CD14-positive monocyte (primary cell): ENCODE measurements at regions not wholly inside any gene's neighbourhood (a gene's known extent, or its start where the extent isn't known, plus 50 kb on each side); places are given as distances from the start of the nearest gene placed in this dataset.

ENCODE experiments used
- DNase-seq, 3 donors: peaks; one replicate each; pipeline ENCODE4 v3.0.0-alpha.2; 2011 to 2022
- H2AFZ ChIP-seq: 2 replicates; pipeline ENCODE4 v1.6.0; 2012; ENCODE audit warnings: mild to moderate bottlenecking, low read depth, low read length, inconsistent platforms; ENCODE audit not compliant: insufficient read depth, poor library complexity, severe bottlenecking
- H3K27ac ChIP-seq, 2 donors: 1 replicate in 1 of 2; 2 replicates in 1 of 2; pipeline ENCODE4 v1.5.1; 2012 to 2013; ENCODE audit warnings: low read length in 2 of 2, control low read depth in 1 of 2, inconsistent platforms in 1 of 2, low read depth in 1 of 2, mild to moderate bottlenecking in 1 of 2
- H3K27me3 ChIP-seq, 2 donors: one replicate each; pipeline versions ENCODE4 v1.6.0 to v1.6.1; 2011 to 2013; ENCODE audit warnings: low read length in 2 of 2; ENCODE audit not compliant: control insufficient read depth in 2 of 2, insufficient read depth in 2 of 2
- H3K36me3 ChIP-seq, 2 donors: replicated peaks in 1 of 2; 1 replicate in 1 of 2; 2 replicates in 1 of 2; pipeline versions ENCODE4 v1.5.1 to v1.6.1; 2012 to 2013; ENCODE audit warnings: low read length in 2 of 2, control low read depth in 1 of 2, inconsistent platforms in 1 of 2, mild to moderate bottlenecking in 1 of 2; ENCODE audit not compliant: insufficient read depth in 2 of 2, control insufficient read depth in 1 of 2
- H3K4me1 ChIP-seq, 2 donors: 1 replicate in 1 of 2; 2 replicates in 1 of 2; pipeline versions ENCODE4 v1.5.1 to v1.6.1; 2012 to 2013; ENCODE audit warnings: low read length in 2 of 2, control low read depth in 1 of 2, inconsistent platforms in 1 of 2, mild to moderate bottlenecking in 1 of 2, moderate library complexity in 1 of 2; ENCODE audit not compliant: insufficient read depth in 2 of 2, control insufficient read depth in 1 of 2
- H3K4me2 ChIP-seq: replicated peaks from 2 replicates; pipeline ENCODE3; 2012; ENCODE audit warnings: low read length, moderate library complexity, mild to moderate bottlenecking; ENCODE audit not compliant: poor library complexity, severe bottlenecking; ENCODE audit errors: extremely low read depth
- H3K4me3 ChIP-seq, 3 experiments: fragments of 200-600 bp in 1 of 3; sonication (generic) in 1 of 3; replicated peaks in 1 of 3; 1 replicate in 2 of 3; 2 replicates in 1 of 3; pipeline ENCODE4 v1.5.1; 2011 to 2013; ENCODE audit warnings: low read length in 3 of 3, mild to moderate bottlenecking in 3 of 3, control low read depth in 2 of 3, low read depth in 2 of 3, inconsistent platforms in 1 of 3, moderate library complexity in 1 of 3
- H3K79me2 ChIP-seq: 2 replicates; pipeline ENCODE4 v1.6.0; 2012; ENCODE audit warnings: mild to moderate bottlenecking, control low read depth, inconsistent platforms, low read length, moderate library complexity; ENCODE audit not compliant: insufficient read depth
- H3K9ac ChIP-seq: 2 replicates; pipeline ENCODE4 v1.6.0; 2017; ENCODE audit warnings: low read length, mild to moderate bottlenecking; ENCODE audit not compliant: insufficient read depth, poor library complexity, severe bottlenecking
- H3K9me3 ChIP-seq, 2 donors: replicated peaks in 1 of 2; 1 replicate in 1 of 2; 2 replicates in 1 of 2; pipeline versions ENCODE4 v1.5.1 to v1.6.1; 2012 to 2013; ENCODE audit warnings: low read length in 2 of 2, control low read depth in 1 of 2; ENCODE audit not compliant: control insufficient read depth in 1 of 2, insufficient read depth in 1 of 2
- H4K20me1 ChIP-seq: 2 replicates; pipeline ENCODE4 v1.6.0; 2012; ENCODE audit warnings: mild to moderate bottlenecking, low read length, control low read depth, moderate library complexity; ENCODE audit not compliant: insufficient read depth
- H3K27ac Mint-ChIP-seq, 7 donors: one replicate each; pipeline ENCODE4 v1.8.0; 2020; ENCODE audit warnings: mild to moderate bottlenecking in 7 of 7, mixed read lengths in 7 of 7, moderate library complexity in 6 of 7, inconsistent platforms in 2 of 7
- H3K27me3 Mint-ChIP-seq, 3 donors: one replicate each; pipeline ENCODE4 v1.8.0; 2021 to 2022; ENCODE audit warnings: low read depth in 3 of 3, mild to moderate bottlenecking in 3 of 3, mixed read lengths in 3 of 3, moderate library complexity in 3 of 3, inconsistent platforms in 1 of 3
- H3K36me3 Mint-ChIP-seq, 2 donors: one replicate each; pipeline ENCODE4 v1.8.0; 2020; ENCODE audit warnings: mixed read lengths in 2 of 2, inconsistent platforms in 1 of 2, mild to moderate bottlenecking in 1 of 2
- H3K4me1 Mint-ChIP-seq: one replicate; pipeline ENCODE4 v1.8.0; 2020; ENCODE audit warnings: mild to moderate bottlenecking, mixed read lengths
- H3K4me3 Mint-ChIP-seq, 2 donors: one replicate each; pipeline ENCODE4 v1.8.0; 2020; ENCODE audit warnings: mild to moderate bottlenecking in 2 of 2, mixed read lengths in 2 of 2, moderate library complexity in 1 of 2
- H3K9me3 Mint-ChIP-seq, 7 donors: one replicate each; pipeline ENCODE4 v1.8.0; 2020 to 2022; ENCODE audit warnings: mixed read lengths in 7 of 7, mild to moderate bottlenecking in 6 of 7, moderate library complexity in 6 of 7, inconsistent platforms in 2 of 7
- WGBS: methylation state at CpG from one replicate; pipeline ENCODE4 v1.1.5; 2013; ENCODE audit warnings: missing lambda C conversion rate; ENCODE audit not compliant: insufficient coverage; 5-methylcytosine and 5-hydroxymethylcytosine counted together
- intact Hi-C, 2 donors: fragments of 100-400 bp; cut with micrococcal nuclease; formaldehyde crosslinking; loops; one replicate each; pipeline versions ENCODE4 v1.15.0 to v1.15.1; 2023
- TF ChIP-seq, protein P1 (sequence below): fragments of 200-600 bp; IDR thresholded peaks from one replicate; pipeline ENCODE4 v1.8.0; 2022; ENCODE audit warnings: antibody characterized with exemption, mild to moderate bottlenecking

DNA sequence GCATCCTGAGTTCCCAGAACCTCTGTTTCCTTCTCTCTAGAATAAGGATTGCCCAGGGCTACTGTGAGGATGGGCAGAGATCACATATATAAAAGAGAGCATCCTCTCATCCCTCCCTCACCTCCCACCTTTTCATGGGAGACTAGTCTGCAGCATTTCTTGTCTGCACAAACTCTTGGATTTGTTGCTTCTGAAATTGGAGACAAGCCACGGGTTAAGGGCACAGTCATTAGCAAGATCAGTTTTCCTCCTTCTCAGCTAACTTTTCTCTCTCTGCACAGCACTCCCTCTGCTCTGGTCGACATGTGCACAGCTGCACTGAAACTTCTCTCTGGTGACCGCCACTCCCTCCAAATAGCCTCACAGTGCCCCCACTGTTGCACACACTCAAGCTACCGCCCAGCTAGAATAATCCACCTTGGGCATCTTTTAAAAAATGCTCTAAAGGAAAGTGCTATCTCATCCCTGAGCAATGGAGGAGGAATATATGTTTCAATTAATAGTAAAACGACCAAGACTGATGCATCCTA lies 50.9 kb upstream of the DUSP22 start:
- H3K4me2 ChIP-seq = no peak overlapping the region
- no peak overlapping the region for H3K9ac ChIP-seq
- Mint-ChIP-seq H3K27me3 (peaks cover 4 to 12% (median 7%) of the 10 kb centered on the region in 3 donors), H3K36me3 (no peaks in the 10 kb centered on the region), H3K4me3 (no peak overlapping the region), H3K4me1 (peaks cover 6% of the 10 kb centered on the region), H3K9me3 (peaks cover 0 to 3% (median 2%) of the 10 kb centered on the region in 7 donors), H3K27ac (no peak overlapping the region)
- H3K4me1 ChIP-seq = peaks cover 0 to under 1% of the 10 kb centered on the region in 2 donors
- no peak overlapping the region for H2AFZ ChIP-seq
- TF ChIP-seq, protein P1, sequence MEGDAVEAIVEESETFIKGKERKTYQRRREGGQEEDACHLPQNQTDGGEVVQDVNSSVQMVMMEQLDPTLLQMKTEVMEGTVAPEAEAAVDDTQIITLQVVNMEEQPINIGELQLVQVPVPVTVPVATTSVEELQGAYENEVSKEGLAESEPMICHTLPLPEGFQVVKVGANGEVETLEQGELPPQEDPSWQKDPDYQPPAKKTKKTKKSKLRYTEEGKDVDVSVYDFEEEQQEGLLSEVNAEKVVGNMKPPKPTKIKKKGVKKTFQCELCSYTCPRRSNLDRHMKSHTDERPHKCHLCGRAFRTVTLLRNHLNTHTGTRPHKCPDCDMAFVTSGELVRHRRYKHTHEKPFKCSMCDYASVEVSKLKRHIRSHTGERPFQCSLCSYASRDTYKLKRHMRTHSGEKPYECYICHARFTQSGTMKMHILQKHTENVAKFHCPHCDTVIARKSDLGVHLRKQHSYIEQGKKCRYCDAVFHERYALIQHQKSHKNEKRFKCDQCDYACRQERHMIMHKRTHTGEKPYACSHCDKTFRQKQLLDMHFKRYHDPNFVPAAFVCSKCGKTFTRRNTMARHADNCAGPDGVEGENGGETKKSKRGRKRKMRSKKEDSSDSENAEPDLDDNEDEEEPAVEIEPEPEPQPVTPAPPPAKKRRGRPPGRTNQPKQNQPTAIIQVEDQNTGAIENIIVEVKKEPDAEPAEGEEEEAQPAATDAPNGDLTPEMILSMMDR = no peak
- H3K4me3 ChIP-seq = no peak overlapping the region
- no peaks in the 10 kb centered on the region for H3K79me2 ChIP-seq
- WGBS = 84% methylated on average over 3 of the region's 5 CpGs
- no peak for DNase-seq
- no peaks in the 10 kb centered on the region for H3K9me3 ChIP-seq
- peaks cover 0 to 5% of the 10 kb centered on the region in 2 donors for H3K27me3 ChIP-seq
- H3K36me3 ChIP-seq = no peaks in the 10 kb centered on the region
- H4K20me1 ChIP-seq = no peaks in the 10 kb centered on the region
- H3K27ac ChIP-seq = no peak overlapping the region
- intact Hi-C loops = no loop called here
